IMR-90 (cell line): ENCODE measurements at regions not wholly inside any gene's neighbourhood (a gene's known extent, or its start where the extent isn't known, plus 50 kb on each side); places are given as distances from the start of the nearest gene placed in this dataset.

ENCODE experiments used
- ATAC-seq: fragments of 200-7000 bp; cut with Tn5 transposase; 2 replicates; pipeline ENCODE4 v1.9.1; 2020; ENCODE audit warnings: low read depth, mild to moderate bottlenecking, moderate library complexity
- BruUV-seq: library from RNA; stranded (reverse); fragments of 400-500 nt; replicated peaks from 2 replicates; lab custom pipeline; 2021; lab: Mats Ljungman, UMichigan
- CTCF ChIA-PET: fragments of 300-600 bp; formaldehyde crosslinking; extraction: SDS; loops from one replicate; lab custom pipeline; 2021; ENCODE audit warnings: antibody characterized with exemption; lab: Yijun Ruan, JAX
- POLR2A ChIA-PET: fragments of 300-600 bp; sonication (Branson Sonifier 250); formaldehyde crosslinking; loops from one replicate; lab custom pipeline; 2022; ENCODE audit warnings: antibody characterized with exemption; ENCODE audit not compliant: unreplicated experiment; lab: Charles Lee
- DNase-seq: peaks from one replicate; pipeline ENCODE4 v3.0.0; 2013
- H2AFZ ChIP-seq: replicated peaks from 2 replicates; pipeline ENCODE3; 2013; ENCODE audit warnings: low read length, mild to moderate bottlenecking; ENCODE audit not compliant: poor library complexity
- H2AK5ac ChIP-seq: 2 replicates; pipeline ENCODE4 v1.6.1; 2013; ENCODE audit warnings: low read depth, low read length, inconsistent platforms
- H2AK9ac ChIP-seq: replicated peaks from 2 replicates; pipeline ENCODE3; 2013; ENCODE audit warnings: mild to moderate bottlenecking, low read depth, low read length, moderate library complexity; ENCODE audit not compliant: poor library complexity
- H2BK120ac ChIP-seq: 2 replicates; pipeline ENCODE4 v1.6.1; 2013; ENCODE audit warnings: low read depth, low read length, inconsistent platforms
- H2BK15ac ChIP-seq: 3 replicates; pipeline ENCODE4 v1.6.1; 2013; ENCODE audit warnings: low read depth, low read length, inconsistent platforms
- H2BK20ac ChIP-seq: 2 replicates; pipeline ENCODE4 v1.6.1; 2013; ENCODE audit warnings: low read depth, mild to moderate bottlenecking, inconsistent platforms, low read length, moderate library complexity
- H2BK5ac ChIP-seq: 2 replicates; pipeline ENCODE4 v1.6.1; 2013; ENCODE audit warnings: mild to moderate bottlenecking, low read depth, low read length, inconsistent platforms; ENCODE audit not compliant: poor library complexity, severe bottlenecking
- H3K14ac ChIP-seq: replicated peaks from 2 replicates; pipeline ENCODE4 v1.6.1; 2013; ENCODE audit warnings: low read depth, low read length, inconsistent platforms
- H3K18ac ChIP-seq: 2 replicates; pipeline ENCODE4 v1.6.1; 2013; ENCODE audit warnings: low read depth, low read length, control low read depth
- H3K23ac ChIP-seq: 2 replicates; pipeline ENCODE4 v1.6.1; 2013; ENCODE audit warnings: low read depth, low read length, inconsistent platforms
- H3K27ac ChIP-seq: 2 replicates; pipeline ENCODE4 v1.5.1; 2013; ENCODE audit warnings: mild to moderate bottlenecking, control low read depth, low read length; ENCODE audit not compliant: insufficient read depth
- H3K27me3 ChIP-seq: 2 replicates; pipeline ENCODE4 v1.6.1; 2013; ENCODE audit warnings: low read length; ENCODE audit not compliant: control insufficient read depth, insufficient read depth
- H3K36me3 ChIP-seq: 2 replicates; pipeline ENCODE4 v1.6.1; 2013; ENCODE audit warnings: low read length, mixed read lengths; ENCODE audit not compliant: control insufficient read depth, insufficient read depth
- H3K4ac ChIP-seq: 2 replicates; pipeline ENCODE4 v1.6.1; 2013; ENCODE audit warnings: low read depth, low read length, inconsistent platforms
- H3K4me1 ChIP-seq: 2 replicates; pipeline ENCODE4 v1.6.1; 2013; ENCODE audit warnings: low read length, mixed read lengths; ENCODE audit not compliant: control insufficient read depth, insufficient read depth
- H3K4me2 ChIP-seq: 2 replicates; pipeline ENCODE4 v1.6.1; 2013; ENCODE audit warnings: low read depth, mild to moderate bottlenecking, control low read depth, low read length, moderate library complexity
- H3K4me3 ChIP-seq: 2 replicates; pipeline ENCODE4 v1.5.1; 2013; ENCODE audit warnings: low read depth, mild to moderate bottlenecking, control low read depth, low read length, moderate library complexity; ENCODE audit not compliant: insufficient read depth
- H3K56ac ChIP-seq: 2 replicates; pipeline ENCODE4 v1.6.1; 2013; ENCODE audit warnings: low read length, inconsistent platforms; ENCODE audit not compliant: insufficient read depth; ENCODE audit errors: extremely low read depth
- H3K79me1 ChIP-seq, 2 experiments: 2 replicates each; pipeline ENCODE4 v1.6.1; 2013; ENCODE audit warnings: low read length in 2 of 2, inconsistent platforms in 1 of 2, low read depth in 1 of 2
- H3K9ac ChIP-seq: 2 replicates; pipeline ENCODE4 v1.6.1; 2013; ENCODE audit warnings: low read depth, low read length, control low read depth
- H3K9me1 ChIP-seq: 2 replicates; pipeline ENCODE4 v1.6.1; 2013; ENCODE audit warnings: low read length, inconsistent platforms; ENCODE audit not compliant: insufficient read depth
- H3K9me3 ChIP-seq: 2 replicates; pipeline ENCODE4 v1.6.1; 2013; ENCODE audit warnings: low read length; ENCODE audit not compliant: control insufficient read depth, insufficient read depth
- H4K20me1 ChIP-seq: 2 replicates; pipeline ENCODE4 v1.6.1; 2013; ENCODE audit warnings: low read length, inconsistent platforms; ENCODE audit not compliant: insufficient read depth
- H4K5ac ChIP-seq: 2 replicates; pipeline ENCODE4 v1.6.1; 2013; ENCODE audit warnings: mild to moderate bottlenecking, low read depth, low read length, control low read depth
- H4K8ac ChIP-seq, 2 experiments: 2 replicates each; pipeline ENCODE4 v1.6.1; 2013; ENCODE audit warnings: low read depth in 2 of 2, low read length in 2 of 2, control low read depth in 1 of 2, inconsistent platforms in 1 of 2
- H4K91ac ChIP-seq: 2 replicates; pipeline ENCODE4 v1.6.1; 2013; ENCODE audit warnings: low read depth, low read length, inconsistent platforms; ENCODE audit not compliant: insufficient read depth
- BHLHE40 ChIP-seq: fragments of 150-350 bp; IDR thresholded peaks from 2 replicates; pipeline ENCODE4 v1.6.1; 2016; ENCODE audit warnings: mild to moderate bottlenecking, low read depth, low read length
- CEBPB ChIP-seq: IDR thresholded peaks from 2 replicates; pipeline ENCODE4 v1.6.1; 2012; ENCODE audit warnings: low read depth, low read length, improper control_type of control experiment
- CHD1 ChIP-seq: IDR thresholded peaks from 2 replicates; pipeline ENCODE4 v1.6.1; 2012; ENCODE audit warnings: low read depth, low read length, improper control_type of control experiment
- ELK1 ChIP-seq: fragments of 150-350 bp; IDR thresholded peaks from 2 replicates; pipeline ENCODE4 v1.6.1; 2016; ENCODE audit warnings: low read depth, mild to moderate bottlenecking, low read length, moderate library complexity, borderline replicate concordance
- MAFK ChIP-seq: IDR thresholded peaks from 2 replicates; pipeline ENCODE4 v1.6.1; 2012; ENCODE audit warnings: low read depth, low read length, improper control_type of control experiment
- POLR2A ChIP-seq: IDR thresholded peaks from 2 replicates; pipeline ENCODE4 v1.6.1; 2012; ENCODE audit warnings: mild to moderate bottlenecking, low read depth, low read length
- USF2 ChIP-seq: fragments of 150-350 bp; IDR thresholded peaks from 2 replicates; pipeline ENCODE4 v1.6.1; 2017; ENCODE audit warnings: mild to moderate bottlenecking, antibody characterized with exemption, low read length, low read depth
- WGBS, 2 experiments: methylation state at CpG; one replicate each; pipeline versions ENCODE4 v1.1.5 to v1.1.7; 2013; ENCODE audit warnings: missing lambda C conversion rate in 2 of 2; ENCODE audit not compliant: insufficient read length in 1 of 2; ENCODE audit errors: extremely low coverage in 2 of 2; 5-methylcytosine and 5-hydroxymethylcytosine counted together
- dilution Hi-C: fragments of 300-500 bp; cut with HindIII; formaldehyde crosslinking; loops from one replicate; pipeline ENCODE4 v1.14.3; 2018; ENCODE audit warnings: low sequenced_read_pairs; ENCODE audit not compliant: unreplicated experiment
- in situ Hi-C: fragments of 300-500 bp; cut with MboI; formaldehyde crosslinking; loops from 3 replicates; pipeline ENCODE4 v1.14.3; 2019; ENCODE audit warnings: low sequenced_read_pairs, inconsistent platforms, mixed read lengths
- intact Hi-C: fragments of 100-400 bp; cut with micrococcal nuclease; formaldehyde crosslinking; loops from 2 replicates; pipeline ENCODE4 v1.10.0; 2022

GRCh38 chr3:139846729-139847128 is 88.3 kb upstream of the CLSTN2 start:
- Histone ChIP-seq H3K4me3 (no peak overlapping the region), H3K27me3 (no peaks in the 10 kb centered on the region), H3K9ac (no peak overlapping the region), H2AK5ac (no peak overlapping the region), H4K8ac (no peak overlapping the region), H3K14ac (no peak overlapping the region), H2BK20ac (no peak overlapping the region), H3K9me3 (peaks cover 7% of the 10 kb centered on the region; the same call in 1 of the 2 replicates), H2BK120ac (no peak overlapping the region), H3K23ac (no peak overlapping the region), H2BK5ac (no peak overlapping the region), H3K4me1 (no peaks in the 10 kb centered on the region), H4K5ac (no peak overlapping the region), H4K20me1 (no peaks in the 10 kb centered on the region), H3K4me2 (no peak overlapping the region), H3K36me3 (no peaks in the 10 kb centered on the region), H3K79me1 (no peaks in the 10 kb centered on the region), H2AK9ac (no peak overlapping the region), H3K27ac (no peak overlapping the region), H3K9me1 (no peaks in the 10 kb centered on the region), H3K56ac (no peak overlapping the region), H3K18ac (no peak overlapping the region), H2BK15ac (no peak overlapping the region), H3K4ac (no peak overlapping the region), H4K91ac (no peak overlapping the region), H2AFZ (no peak overlapping the region)
- WGBS, 2 experiments = no CpG with 5 or more reads among the region's 1 CpG
- no peak for ATAC-seq
- intact Hi-C loops = no loop called here
- DNase-seq = no peak
- dilution Hi-C loops = no loop called here
- TF ChIP-seq POLR2A (no peak), ELK1 (no peak), MAFK (no peak), USF2 (no peak), BHLHE40 (no peak), CEBPB (no peak), CHD1 (no peak)
- POLR2A ChIA-PET = no interaction called here
- no TSS peak for BruUV-seq
- CTCF ChIA-PET = no interaction called here
- in situ Hi-C loops = no loop called here
